ENCODE measurements at regions not wholly inside any gene's neighbourhood (a gene's known extent, or its start where the extent isn't known, plus 50 kb on each side); places are given as distances from the start of the nearest gene placed in this dataset.

DNA sequence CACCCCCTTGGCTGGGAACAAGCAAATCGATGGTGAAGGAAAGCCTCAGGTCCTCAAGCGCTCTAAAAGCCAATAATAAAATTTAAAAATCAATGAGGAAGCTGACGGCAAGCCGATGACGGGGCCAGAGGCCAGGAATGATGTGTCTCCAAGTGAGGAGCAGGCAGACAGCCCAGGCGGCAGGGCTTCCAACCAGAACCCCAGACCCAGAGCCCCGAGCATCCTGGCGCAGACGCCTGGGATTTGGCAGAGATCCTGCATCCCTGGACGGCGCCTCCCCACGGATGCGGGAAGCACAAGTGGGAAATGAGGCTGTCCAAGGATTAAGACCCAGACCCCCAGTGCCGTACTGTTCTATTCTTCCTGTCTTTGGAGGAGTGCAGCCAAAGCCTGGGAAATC lies 123.0 kb upstream of the PROK2 start:
- Histone ChIP-seq H3K56ac (ENCODE audit: insufficient read length, low read depth, low read length) (no peak overlapping the region), H3K79me1 (ENCODE audit: insufficient read depth, low read depth, low read length, poor library complexity, severe bottlenecking) (no peaks in the 10 kb centered on the region), H3K79me2 (ENCODE audit: insufficient read depth, low read length) (no peaks in the 10 kb centered on the region), H3K18ac (ENCODE audit: insufficient read length, low read depth, low read length) (no peak overlapping the region), H3K9me3 (ENCODE audit: control insufficient read depth, low read depth, low read length) (no peaks in the 10 kb centered on the region), H4K5ac (ENCODE audit: insufficient read length, low read depth, low read length) (no peak overlapping the region), H3K23me2 (ENCODE audit: insufficient read length, low read depth, low read length, poor library complexity, severe bottlenecking) (no peaks in the 10 kb centered on the region), H2BK120ac (ENCODE audit: low read depth, low read length, poor library complexity, severe bottlenecking) (no peak overlapping the region), H2BK12ac (ENCODE audit: insufficient read length, low read depth, low read length) (no peak overlapping the region), H3K23ac (ENCODE audit: insufficient read length, low read depth, low read length) (no peak overlapping the region), H3K27ac (ENCODE audit: insufficient read length, low read depth, low read length) (no peak overlapping the region), H3K4me2 (ENCODE audit: insufficient read depth, insufficient read length, low read length) (no peak overlapping the region), H3K4ac (ENCODE audit: low read depth, low read length) (no peak overlapping the region), H2BK15ac (ENCODE audit: low read depth, low read length) (no peak overlapping the region), H2AK5ac (ENCODE audit: insufficient read length, low read length) (no peak overlapping the region), H3T11ph (ENCODE audit: low read length) (no peak overlapping the region), H3K27me3 (ENCODE audit: insufficient read depth, low read length) (no peaks in the 10 kb centered on the region), H2AFZ (ENCODE audit: low read length) (no peak overlapping the region), H3K4me1 (ENCODE audit: insufficient read depth, low read length) (peaks cover 2% of the 10 kb centered on the region; the same call in 1 of the 2 replicates), H2BK5ac (ENCODE audit: insufficient read length, low read length) (no peak overlapping the region), H4K8ac (replicated peaks; ENCODE audit: insufficient read length, low read depth, low read length) (no peak overlapping the region), H4K20me1 (ENCODE audit: control insufficient read depth, insufficient read depth, insufficient read length) (no peaks in the 10 kb centered on the region), H2BK20ac (ENCODE audit: low read depth, low read length, poor library complexity, severe bottlenecking) (no peak overlapping the region), H3K9ac (ENCODE audit: extremely low read depth, insufficient read length, low read length) (no peak overlapping the region), H3K14ac (ENCODE audit: insufficient read depth, low read length) (no peak overlapping the region), H4K91ac (ENCODE audit: insufficient read length, low read depth, low read length) (no peak overlapping the region)
- Mint-ChIP-seq H3K27me3 (ENCODE audit: low read depth) (peaks cover 2% of the 10 kb centered on the region), H3K9me3 (peaks cover 5 to 6% of the 10 kb centered on the region in 2 experiments), H3K4me3 (no peak overlapping the region), H3K4me1 (peaks cover 11 to 16% of the 10 kb centered on the region in 2 experiments), H3K36me3 (ENCODE audit: insufficient read depth in 1 of 3, low read depth in 3 of 3) (peaks cover 2 to 7% (median 6%) of the 10 kb centered on the region in 3 experiments; a peak in 5 of 7 replicates), H3K27ac (no peak overlapping the region)
- TF ChIP-seq, protein P1, sequence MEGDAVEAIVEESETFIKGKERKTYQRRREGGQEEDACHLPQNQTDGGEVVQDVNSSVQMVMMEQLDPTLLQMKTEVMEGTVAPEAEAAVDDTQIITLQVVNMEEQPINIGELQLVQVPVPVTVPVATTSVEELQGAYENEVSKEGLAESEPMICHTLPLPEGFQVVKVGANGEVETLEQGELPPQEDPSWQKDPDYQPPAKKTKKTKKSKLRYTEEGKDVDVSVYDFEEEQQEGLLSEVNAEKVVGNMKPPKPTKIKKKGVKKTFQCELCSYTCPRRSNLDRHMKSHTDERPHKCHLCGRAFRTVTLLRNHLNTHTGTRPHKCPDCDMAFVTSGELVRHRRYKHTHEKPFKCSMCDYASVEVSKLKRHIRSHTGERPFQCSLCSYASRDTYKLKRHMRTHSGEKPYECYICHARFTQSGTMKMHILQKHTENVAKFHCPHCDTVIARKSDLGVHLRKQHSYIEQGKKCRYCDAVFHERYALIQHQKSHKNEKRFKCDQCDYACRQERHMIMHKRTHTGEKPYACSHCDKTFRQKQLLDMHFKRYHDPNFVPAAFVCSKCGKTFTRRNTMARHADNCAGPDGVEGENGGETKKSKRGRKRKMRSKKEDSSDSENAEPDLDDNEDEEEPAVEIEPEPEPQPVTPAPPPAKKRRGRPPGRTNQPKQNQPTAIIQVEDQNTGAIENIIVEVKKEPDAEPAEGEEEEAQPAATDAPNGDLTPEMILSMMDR (conservative IDR thresholded peaks at IDR 0.05), result no peak
- no CpG with 5 or more reads among the region's 14 CpGs for WGBS (ENCODE audit: extremely low coverage, insufficient read length, low lambda C conversion rate)
- no peak for DNase-seq

Measured in H9 (cell line).